ENCODE measurements at regions not wholly inside any gene's neighbourhood (a gene's known extent, or its start where the extent isn't known, plus 50 kb on each side); places are given as distances from the start of the nearest gene placed in this dataset.
"Not testable (repeated sequence)": the region's sequence is repeated elsewhere in the genome, so short reads cannot be mapped to it uniquely, and the experiment has no call there.

DNA sequence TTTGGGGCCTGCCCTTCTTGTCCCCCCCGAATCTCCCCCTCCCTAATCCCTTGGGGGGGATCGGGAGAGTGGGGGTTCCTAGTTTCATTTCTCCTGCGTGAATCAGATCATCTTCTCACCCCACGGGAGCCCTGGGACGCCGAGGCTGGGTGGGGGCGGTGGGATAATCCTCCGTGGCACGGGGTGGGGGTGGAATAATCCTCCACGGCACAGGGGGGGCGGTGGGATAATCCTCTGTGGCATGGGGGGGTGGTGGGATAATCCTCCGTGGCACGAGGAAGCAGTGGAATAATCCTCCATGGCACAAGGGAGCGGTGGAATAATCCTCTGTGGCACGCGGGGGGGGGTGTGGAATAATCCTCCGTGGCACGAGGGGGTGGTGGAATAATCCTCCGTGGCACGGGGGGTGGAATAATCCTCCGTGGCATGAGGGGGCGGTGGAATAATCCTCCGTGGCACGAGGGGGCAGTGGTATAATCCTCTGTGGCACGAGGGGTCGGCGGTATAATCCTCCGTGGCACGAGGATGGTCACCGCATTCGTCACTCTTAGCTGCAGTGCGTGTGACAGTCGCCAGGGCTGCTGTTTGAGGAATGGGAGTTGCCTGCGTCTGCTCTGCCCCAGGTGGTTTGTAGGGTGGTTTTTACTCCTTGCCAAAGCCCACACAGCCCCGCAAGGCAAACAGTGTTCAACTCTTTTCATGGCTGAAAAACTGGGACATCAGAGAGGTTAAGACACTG, 156.9 kb downstream of the LAT start:
- DNase-seq = no peak

GRCh38 chr16:29141121-29141520, 156.3 kb downstream of the LAT start:
- not testable (repeated sequence) for DNase-seq

DNA sequence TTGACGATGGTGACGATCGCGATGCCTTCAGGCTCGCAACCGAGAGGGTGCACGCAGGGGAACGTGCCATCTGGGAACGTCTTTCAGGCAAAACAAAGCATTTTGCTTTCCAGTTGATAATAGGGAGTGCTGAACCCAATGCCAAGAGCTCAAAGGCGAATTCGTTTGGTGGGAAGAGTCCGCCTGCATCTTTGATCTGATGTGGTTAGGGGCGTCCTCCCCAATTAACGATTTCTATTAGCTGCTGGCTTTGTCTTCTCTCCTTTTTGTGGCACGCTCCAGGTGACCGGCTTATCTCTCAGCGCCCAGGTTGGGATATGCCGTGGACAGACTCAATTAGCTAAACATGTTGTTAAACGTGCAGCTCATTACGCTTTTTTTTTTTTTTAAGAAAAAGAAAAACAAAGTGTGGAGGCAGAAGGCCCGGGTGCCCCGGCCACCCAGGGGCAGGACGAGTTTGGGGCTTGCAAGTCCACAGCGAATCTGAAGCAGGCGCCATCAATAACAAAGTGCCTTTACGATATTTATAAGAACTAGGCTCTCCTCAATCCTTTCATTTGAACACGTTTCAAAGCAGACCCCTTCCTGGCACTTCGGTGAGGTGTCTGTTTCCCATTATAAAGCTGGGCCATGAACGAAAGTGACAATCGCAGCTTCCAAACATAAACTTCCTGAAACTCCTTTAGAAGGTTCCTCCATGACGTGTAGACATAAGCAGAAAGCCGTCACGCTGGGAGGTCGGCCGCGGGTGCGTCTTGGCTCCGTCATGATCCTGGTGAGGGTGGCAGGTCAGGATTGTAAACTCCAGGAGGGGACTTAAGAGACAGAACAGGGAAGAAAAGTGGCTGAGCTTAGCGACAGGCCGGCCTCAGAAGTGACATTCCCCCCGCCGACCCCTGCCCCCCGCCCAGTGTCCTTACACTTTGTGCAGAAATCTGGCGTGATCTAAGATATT, 155.3 kb downstream of the LAT start:
- DNase-seq = not testable (repeated sequence)

DNA sequence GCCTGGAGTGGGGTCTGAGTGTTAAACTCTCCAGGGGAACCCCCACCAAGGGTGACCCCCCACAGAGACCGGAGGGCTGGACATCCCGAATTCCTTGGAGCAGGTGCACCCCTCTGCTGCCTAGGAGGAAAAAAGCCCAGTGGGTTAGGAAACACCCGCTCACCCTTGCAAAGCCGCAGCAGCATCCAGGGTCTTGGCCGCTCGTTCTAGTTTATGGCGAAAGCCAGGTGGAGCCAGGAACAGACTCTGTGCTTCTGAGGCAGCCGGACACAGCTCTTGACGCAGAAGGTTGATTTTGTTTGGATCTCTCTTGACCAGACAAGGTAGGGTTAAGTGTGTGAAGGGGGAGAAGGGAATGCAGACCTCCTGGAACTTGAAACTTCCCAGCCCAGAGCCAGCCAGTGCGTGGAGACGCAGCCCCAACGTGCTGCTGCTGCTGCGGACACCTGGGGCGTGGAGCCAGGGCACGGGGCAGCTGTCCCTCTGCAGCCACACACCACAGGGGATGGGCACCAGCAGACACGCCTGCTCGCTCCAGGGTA, 154.5 kb downstream of the LAT start:
- no peak for DNase-seq

DNA sequence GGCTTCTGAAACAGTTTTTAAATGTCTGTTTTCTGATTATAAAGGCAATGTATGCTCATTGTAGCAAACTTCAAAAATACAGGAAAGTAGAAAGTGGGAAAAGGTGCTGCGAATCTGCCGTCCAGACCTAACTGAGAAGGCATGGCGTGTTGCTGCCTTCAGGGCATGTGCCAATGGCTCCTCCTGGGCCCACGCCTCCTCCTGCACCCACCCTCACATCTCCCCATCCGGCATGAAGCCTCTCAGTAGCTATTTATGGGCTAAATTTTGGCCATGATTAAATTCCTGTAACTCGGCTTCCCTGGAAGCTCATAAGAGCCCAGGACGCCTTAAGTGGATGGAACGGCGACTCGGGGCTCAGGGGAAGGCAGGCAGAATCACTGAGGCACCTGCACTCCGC, 153.8 kb downstream of the LAT start:
- not testable (repeated sequence) for DNase-seq

DNA sequence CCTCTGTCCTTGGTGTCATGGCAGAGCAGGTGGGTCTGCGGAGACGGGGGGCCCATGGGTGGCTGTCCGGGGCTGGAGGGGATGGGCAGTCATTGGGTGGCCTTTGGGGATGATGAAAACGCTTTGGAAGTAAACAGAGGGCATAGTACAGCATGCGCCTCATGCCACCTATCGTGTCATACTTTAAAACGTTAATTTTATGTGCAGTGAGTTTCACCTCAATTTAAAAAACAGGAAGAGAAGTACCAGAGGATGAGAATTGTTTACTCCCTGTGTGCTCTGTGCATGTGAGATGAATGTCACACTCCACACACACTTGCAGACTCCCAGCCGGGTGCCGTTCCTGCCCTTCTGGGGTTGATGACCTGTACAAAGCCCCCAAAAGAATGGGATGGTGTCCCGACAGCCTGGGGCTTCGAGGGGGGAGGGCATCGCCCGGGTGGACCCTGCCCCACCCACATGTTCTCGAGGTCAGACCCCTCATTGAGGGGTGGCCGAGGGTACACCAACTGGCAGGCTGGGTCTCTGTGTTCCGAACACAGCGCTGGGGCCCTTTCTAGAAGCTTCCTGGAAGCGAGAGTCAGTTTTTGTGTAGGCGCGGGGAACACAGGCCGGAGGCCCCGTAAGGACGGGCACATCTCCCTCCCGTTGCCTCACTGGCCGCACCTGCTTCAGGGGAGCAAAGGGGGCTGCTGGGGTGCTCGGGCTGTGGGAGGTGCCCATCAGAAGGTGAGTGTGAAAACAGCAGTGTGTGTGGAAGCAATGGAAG, 153.2 kb downstream of the LAT start:
- not testable (repeated sequence) for DNase-seq

GRCh38 chr16:29137461-29137860, 152.6 kb downstream of the LAT start:
- DNase-seq = not testable (repeated sequence)

DNA sequence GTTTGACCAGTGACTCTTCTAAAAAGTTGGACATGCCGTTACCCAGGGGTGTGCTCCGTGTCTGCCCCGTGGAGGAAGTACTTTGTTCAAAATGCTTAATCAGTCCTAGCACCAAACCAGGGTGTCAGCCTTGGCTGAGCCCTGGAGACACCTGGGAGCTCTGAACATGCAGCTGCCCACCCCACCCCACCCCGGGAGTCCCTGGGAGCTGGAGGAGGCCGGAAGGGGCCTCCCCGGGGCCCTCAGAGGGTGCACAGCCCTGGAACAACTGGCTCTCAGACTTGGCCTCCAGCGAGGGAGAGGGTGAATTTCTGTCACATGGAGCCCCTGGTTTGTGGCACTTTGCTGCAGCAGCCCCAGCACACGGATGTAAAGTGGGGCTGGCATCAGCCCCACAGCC, 152.1 kb downstream of the LAT start:
- DNase-seq = not testable (repeated sequence)

DNA sequence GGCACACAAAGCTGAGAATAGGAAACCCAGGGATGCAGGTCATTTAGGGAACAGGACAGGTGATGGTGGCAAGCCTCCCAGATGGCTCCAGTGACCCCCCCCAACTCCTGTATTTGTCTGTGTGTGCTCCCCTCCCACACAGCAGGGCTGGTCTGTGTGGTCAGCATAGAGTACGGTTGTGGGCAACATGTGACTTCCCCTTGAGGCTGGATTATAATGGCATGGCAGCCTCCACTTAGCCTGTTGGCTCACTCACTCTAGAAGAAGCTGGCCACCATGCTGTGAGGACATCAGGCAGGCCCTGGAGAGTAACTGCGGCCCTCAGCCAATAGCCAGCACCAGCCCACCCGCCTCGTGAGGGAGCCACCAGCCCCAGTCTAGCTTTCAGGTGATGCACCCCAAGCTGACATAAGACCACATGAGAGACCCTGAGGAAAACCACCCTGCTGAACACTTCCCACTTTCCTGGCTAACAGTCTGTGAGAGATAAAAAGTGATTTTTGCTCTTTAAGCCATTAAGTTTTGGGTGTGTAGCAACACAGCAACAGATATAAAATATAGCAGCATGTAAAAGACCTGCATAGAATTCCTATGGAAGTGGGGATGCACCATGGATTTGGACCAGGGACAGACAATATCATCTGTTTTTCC, 151.3 kb downstream of the LAT start:
- DNase-seq = not testable (repeated sequence)

- DNase-seq = not testable (repeated sequence)
These were observed 150.2 kb downstream of the LAT start for GRCh38 chr16:29135098-29135497.

- DNase-seq = not testable (repeated sequence)
These were observed 149.0 kb downstream of the LAT start for GRCh38 chr16:29133681-29134430.

- DNase-seq = not testable (repeated sequence)
These were observed 148.0 kb downstream of the LAT start for GRCh38 chr16:29132869-29133268.

DNA sequence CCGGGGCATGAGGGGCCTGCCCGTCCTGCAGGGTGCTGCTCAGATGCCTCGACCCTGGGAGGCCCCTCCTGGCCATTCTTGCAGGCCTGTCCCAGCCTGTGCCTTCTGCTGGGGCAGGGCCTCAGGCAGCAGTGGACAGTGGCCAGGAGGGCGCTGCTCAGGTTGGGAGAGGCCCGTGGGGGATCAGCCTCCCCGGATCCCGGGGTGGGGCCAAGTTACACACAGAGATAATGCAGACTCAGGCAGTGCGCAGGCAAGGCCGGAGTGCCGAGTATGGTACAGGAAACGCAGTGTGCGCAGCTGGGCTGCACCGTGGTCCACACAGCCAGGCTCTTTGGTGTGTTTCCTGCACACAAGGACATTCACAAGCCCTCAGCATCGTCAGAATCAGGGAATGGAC, 147.6 kb downstream of the LAT start:
- not testable (repeated sequence) for DNase-seq

- DNase-seq = not testable (repeated sequence)
These were observed 146.3 kb downstream of the LAT start for GRCh38 chr16:29130901-29131851.

DNA sequence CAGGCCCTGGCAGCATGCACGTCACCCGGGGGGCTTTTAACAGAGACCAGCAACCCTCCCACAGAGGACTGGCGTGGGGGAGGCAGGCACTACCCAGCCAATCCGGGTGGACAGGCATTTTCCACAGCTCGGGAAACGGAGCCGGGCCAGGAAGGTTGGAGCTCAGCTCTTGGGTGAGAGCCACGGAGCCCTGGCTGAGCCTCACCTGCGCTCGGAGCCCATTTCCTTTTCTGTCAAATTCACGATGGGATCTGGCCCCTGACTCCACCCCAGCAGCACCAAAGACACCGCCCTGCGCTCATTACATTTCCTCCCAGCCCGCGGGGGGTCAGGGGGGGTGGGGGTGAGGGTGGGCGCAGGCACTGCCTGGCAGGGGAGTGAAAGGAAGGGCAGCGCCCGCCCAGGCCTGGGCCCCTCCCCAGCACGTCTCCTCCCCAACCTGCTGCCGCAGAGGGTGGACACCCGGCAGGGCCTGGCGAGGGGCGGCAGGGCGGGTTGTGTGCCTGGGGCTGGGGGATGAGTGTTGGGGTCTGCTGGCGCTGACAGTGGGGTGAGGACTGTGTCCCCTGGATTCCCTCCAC, 145.4 kb downstream of the LAT start:
- DNase-seq = not testable (repeated sequence)

DNA sequence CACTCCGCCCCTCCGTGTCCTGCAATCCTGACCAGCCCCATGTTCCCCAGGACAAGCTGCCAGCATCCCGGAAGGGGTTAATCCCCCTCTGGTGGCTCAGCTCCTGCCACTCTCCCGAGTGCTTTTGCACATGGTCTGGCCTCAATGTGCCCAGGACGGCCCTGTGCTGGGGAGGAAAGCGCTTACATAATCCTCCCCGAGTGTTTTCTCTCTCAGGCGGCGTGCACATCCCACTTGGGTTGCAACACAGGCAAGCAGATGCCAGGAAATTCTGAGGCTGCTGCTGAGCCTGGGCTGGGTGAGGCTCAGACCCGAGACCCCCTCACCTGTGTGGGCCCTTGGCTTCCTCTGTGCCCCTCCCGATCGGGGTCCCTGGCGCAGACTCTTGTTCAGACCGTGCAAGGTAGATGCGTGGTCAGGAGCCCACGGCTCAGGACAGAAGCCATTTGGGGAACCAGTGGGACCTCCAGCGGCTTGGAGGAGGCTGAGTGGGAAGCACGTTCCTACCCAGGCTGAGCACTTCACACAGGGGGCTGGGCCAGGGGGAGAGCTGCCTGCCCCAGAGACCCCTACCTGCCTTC, 144.7 kb downstream of the LAT start:
- DNase-seq = peak; percentile 35

DNA sequence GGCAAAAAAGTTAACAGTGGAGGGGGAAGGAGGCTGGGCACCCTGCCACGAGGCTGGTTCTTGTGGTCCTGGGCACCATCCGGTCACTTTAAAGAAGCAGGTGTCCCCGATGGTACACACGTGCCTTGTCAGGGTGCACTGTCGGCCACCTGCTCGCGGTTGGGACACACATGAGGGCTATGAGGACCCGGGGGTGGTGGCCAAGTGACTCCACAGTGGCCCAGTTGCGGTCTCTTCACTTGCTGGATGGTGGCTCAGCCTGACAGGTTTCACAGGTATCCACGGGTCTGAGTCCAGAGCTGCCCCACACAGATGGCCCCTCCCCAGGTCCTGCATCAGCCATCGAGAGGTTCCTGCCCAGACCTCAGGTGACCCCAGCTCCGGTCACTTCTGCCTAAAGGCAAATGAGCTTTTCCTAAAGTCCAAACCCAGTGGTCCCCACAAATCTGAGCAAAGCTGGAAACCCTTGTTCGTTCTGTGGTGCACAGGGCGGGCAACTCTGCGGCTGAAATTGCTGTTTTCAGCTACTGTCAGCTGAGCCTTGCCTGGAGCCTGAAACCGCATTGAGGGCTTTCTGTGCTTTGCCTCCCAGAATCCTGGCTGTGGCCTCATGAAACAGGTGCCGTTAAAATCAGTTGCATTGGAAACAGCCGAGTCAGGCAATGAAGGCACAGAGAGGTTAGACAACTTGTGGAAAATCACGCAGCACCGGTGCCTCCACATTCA, 144.0 kb downstream of the LAT start:
- DNase-seq = not testable (repeated sequence)

- not testable (repeated sequence) for DNase-seq
These were observed 143.1 kb downstream of the LAT start for GRCh38 chr16:29127806-29128420.
